Hematopoietic multipotent progenitor cell (in vitro differentiated cells): ENCODE measurements at regions not wholly inside any gene's neighbourhood (a gene's known extent, or its start where the extent isn't known, plus 50 kb on each side); places are given as distances from the start of the nearest gene placed in this dataset.
"Not testable (repeated sequence)": the region's sequence is repeated elsewhere in the genome, so short reads cannot be mapped to it uniquely, and the experiment has no call there.

Experiments
- DNase-seq, 3 donors: peaks; one replicate each; pipeline ENCODE4 v3.0.0-alpha.2; 2011 to 2015; ENCODE audit warnings: low read depth in 2 of 3, low spot score in 2 of 3

GRCh38 chr2:208921358-208921757 lies 502.5 kb upstream of the MAP2 start:
- DNase-seq = not testable (repeated sequence)

GRCh38 chr2:208927867-208928266 lies 496.0 kb upstream of the MAP2 start:
- DNase-seq = no peak

GRCh38 chr2:208929139-208929864 lies 494.5 kb upstream of the MAP2 start:
- no peak for DNase-seq

- no peak for DNase-seq
Measured at GRCh38 chr2:208929894-208930427, 493.9 kb upstream of the MAP2 start.

GRCh38 chr2:208935531-208935930 lies 488.3 kb upstream of the MAP2 start:
- DNase-seq = no peak

- DNase-seq = no peak
Measured at GRCh38 chr2:208937521-208937920, 486.3 kb upstream of the MAP2 start.

GRCh38 chr2:208939852-208940251 lies 484.0 kb upstream of the MAP2 start:
- DNase-seq = no peak

- DNase-seq = no peak
Measured at GRCh38 chr2:208945719-208946256, 478.1 kb upstream of the MAP2 start.

- DNase-seq = no peak
Measured at GRCh38 chr2:208948073-208948472, 475.8 kb upstream of the MAP2 start.

- DNase-seq = no peak
Measured at GRCh38 chr2:208970070-208970469, 453.8 kb upstream of the MAP2 start.

- DNase-seq = no peak
Measured at GRCh38 chr2:208977582-208977981, 446.3 kb upstream of the MAP2 start.

GRCh38 chr2:208978946-208979345 lies 444.9 kb upstream of the MAP2 start:
- no peak for DNase-seq

- DNase-seq = no peak
Measured at GRCh38 chr2:208980321-208980720, 443.5 kb upstream of the MAP2 start.

- no peak for DNase-seq
Measured at GRCh38 chr2:208982831-208983230, 441.0 kb upstream of the MAP2 start.

GRCh38 chr2:208983486-208983885 lies 440.4 kb upstream of the MAP2 start:
- DNase-seq = no peak

- DNase-seq = no peak
Measured at GRCh38 chr2:208984376-208985090, 439.3 kb upstream of the MAP2 start.

GRCh38 chr2:208985644-208986043 lies 438.2 kb upstream of the MAP2 start:
- peak in 2 of 3 donors; percentile 3 to 33 for DNase-seq

GRCh38 chr2:208990716-208991115 lies 433.1 kb upstream of the MAP2 start:
- no peak for DNase-seq

GRCh38 chr2:208999911-209000310 lies 423.9 kb upstream of the MAP2 start:
- DNase-seq = no peak

GRCh38 chr2:209002054-209002453 lies 421.8 kb upstream of the MAP2 start:
- no peak for DNase-seq

- no peak for DNase-seq
Measured at GRCh38 chr2:209005371-209005770, 418.5 kb upstream of the MAP2 start.
